Astrocyte (in vitro differentiated cells and primary cell): ENCODE measurements at regions not wholly inside any gene's neighbourhood (a gene's known extent, or its start where the extent isn't known, plus 50 kb on each side); places are given as distances from the start of the nearest gene placed in this dataset.

ENCODE experiments used
- DNase-seq: peaks from one replicate; pipeline ENCODE4 v3.0.0-alpha.2; 2010; ENCODE audit warnings: low read depth
- FAIRE-seq: peaks from 2 replicates; lab custom pipeline; 2011; peaks lifted over from hg19 to GRCh38; lab: Jason Lieb, UNC
- H2AFZ ChIP-seq: 2 replicates; pipeline ENCODE4 v1.6.0; 2012; ENCODE audit warnings: low read depth, low read length, inconsistent platforms
- H3K27ac ChIP-seq: 2 replicates; pipeline ENCODE4 v1.5.1; 2011; ENCODE audit warnings: low read depth, low read length, inconsistent platforms
- H3K27me3 ChIP-seq: 2 replicates; pipeline ENCODE4 v1.6.0; 2011; ENCODE audit warnings: low read length, inconsistent platforms; ENCODE audit not compliant: insufficient read depth
- H3K36me3 ChIP-seq: 2 replicates; pipeline ENCODE4 v1.5.1; 2011; ENCODE audit warnings: low read length, inconsistent platforms; ENCODE audit not compliant: insufficient read depth
- H3K4me1 ChIP-seq: 2 replicates; pipeline ENCODE4 v1.5.1; 2011; ENCODE audit warnings: low read length, inconsistent platforms; ENCODE audit not compliant: insufficient read depth
- H3K4me2 ChIP-seq: 2 replicates; pipeline ENCODE4 v1.6.0; 2012; ENCODE audit warnings: low read length, inconsistent platforms
- H3K4me3 ChIP-seq: 2 replicates; pipeline ENCODE4 v1.5.1; 2011; ENCODE audit warnings: low read depth, mild to moderate bottlenecking, low read length, inconsistent platforms; ENCODE audit not compliant: insufficient read depth
- H3K79me2 ChIP-seq: 2 replicates; pipeline ENCODE4 v1.6.0; 2012; ENCODE audit warnings: mild to moderate bottlenecking, low read length, inconsistent platforms; ENCODE audit not compliant: insufficient read depth
- H3K9ac ChIP-seq: 2 replicates; pipeline ENCODE4 v1.6.0; 2012; ENCODE audit warnings: mild to moderate bottlenecking, low read length, inconsistent platforms
- H3K9me3 ChIP-seq: 2 replicates; pipeline ENCODE4 v1.5.1; 2012; ENCODE audit warnings: low read depth, mild to moderate bottlenecking, low read length, inconsistent platforms; ENCODE audit not compliant: insufficient read depth
- H4K20me1 ChIP-seq: 2 replicates; pipeline ENCODE4 v1.6.0; 2012; ENCODE audit warnings: low read length, inconsistent platforms; ENCODE audit not compliant: insufficient read depth
- H3K27ac Mint-ChIP-seq: one replicate; pipeline ENCODE4 v1.8.0; 2021; ENCODE audit warnings: mild to moderate bottlenecking, mixed read lengths; ENCODE audit not compliant: unreplicated experiment
- H3K27me3 Mint-ChIP-seq: one replicate; pipeline ENCODE4 v1.8.0; 2021; ENCODE audit warnings: low read depth, mixed read lengths; ENCODE audit not compliant: unreplicated experiment
- H3K36me3 Mint-ChIP-seq: one replicate; pipeline ENCODE4 v1.8.0; 2021; ENCODE audit warnings: low read depth, mixed read lengths; ENCODE audit not compliant: unreplicated experiment
- H3K4me1 Mint-ChIP-seq: one replicate; pipeline ENCODE4 v1.8.0; 2021; ENCODE audit warnings: low read depth, mixed read lengths; ENCODE audit not compliant: unreplicated experiment
- H3K4me3 Mint-ChIP-seq: one replicate; pipeline ENCODE4 v1.8.0; 2021; ENCODE audit warnings: mild to moderate bottlenecking, moderate library complexity, mixed read lengths; ENCODE audit not compliant: unreplicated experiment
- H3K9me3 Mint-ChIP-seq: one replicate; pipeline ENCODE4 v1.8.0; 2021; ENCODE audit warnings: mild to moderate bottlenecking, mixed read lengths; ENCODE audit not compliant: unreplicated experiment
- CTCF ChIP-seq: IDR thresholded peaks from 2 replicates; pipeline ENCODE4 v1.5.1; 2011; ENCODE audit warnings: low read depth, mild to moderate bottlenecking, inconsistent platforms, low read length, moderate library complexity; ENCODE audit not compliant: insufficient read depth
- EZH2 ChIP-seq: IDR thresholded peaks from 2 replicates; pipeline ENCODE4 v1.6.1; 2012; ENCODE audit warnings: mild to moderate bottlenecking, low read length, inconsistent platforms; ENCODE audit not compliant: insufficient read depth

GRCh38 chr2:42969231-42970150 lies 177.1 kb upstream of the HAAO start:
- H3K4me3 ChIP-seq, result no peak overlapping the region
- no peak overlapping the region for H3K27ac Mint-ChIP-seq
- no peaks in the 10 kb centered on the region for H3K9me3 ChIP-seq
- TF ChIP-seq EZH2, result no peak
- no peak for TF ChIP-seq CTCF
- H3K4me1 Mint-ChIP-seq, result peaks cover 18% of the 10 kb centered on the region
- no peaks in the 10 kb centered on the region for H4K20me1 ChIP-seq
- H3K4me1 ChIP-seq, result peaks cover 46% of the 10 kb centered on the region
- H3K9ac ChIP-seq, result peak overlapping the region; percentile 19
- H3K36me3 ChIP-seq, result no peaks in the 10 kb centered on the region
- peak overlapping the region; percentile 31 for H2AFZ ChIP-seq
- H3K36me3 Mint-ChIP-seq, result no peaks in the 10 kb centered on the region
- H3K27me3 ChIP-seq, result no peaks in the 10 kb centered on the region
- H3K9me3 Mint-ChIP-seq, result peaks cover 5% of the 10 kb centered on the region
- peak overlapping the region; percentile 71 for H3K27ac ChIP-seq
- peak overlapping the region; percentile 70 for H3K4me2 ChIP-seq
- no peaks in the 10 kb centered on the region for H3K79me2 ChIP-seq
- H3K27me3 Mint-ChIP-seq, result peaks cover 4% of the 10 kb centered on the region
- FAIRE-seq (peak; percentile 68), DNase-seq (peak; percentile 91)
- no peak overlapping the region for H3K4me3 Mint-ChIP-seq

- no peaks in the 10 kb centered on the region for H3K79me2 ChIP-seq
Measured at GRCh38 chr2:42967959-42968674, 175.7 kb upstream of the HAAO start.

More at GRCh38 chr2:42967959-42968674, 175.7 kb upstream of the HAAO start:
- TF ChIP-seq CTCF (no peak), EZH2 (no peak)
- FAIRE-seq, result no peak
- peak overlapping the region; percentile 28 for H3K9ac ChIP-seq
- peaks cover 42% of the 10 kb centered on the region for H3K4me1 ChIP-seq
- H2AFZ ChIP-seq, result peak overlapping the region; percentile 53
- H4K20me1 ChIP-seq, result no peaks in the 10 kb centered on the region
- H3K9me3 Mint-ChIP-seq, result peaks cover 5% of the 10 kb centered on the region
- peak overlapping the region; percentile 47 for H3K4me2 ChIP-seq
- H3K36me3 ChIP-seq, result no peaks in the 10 kb centered on the region
- no peak overlapping the region for H3K27ac Mint-ChIP-seq
- H3K27ac ChIP-seq, result peak overlapping the region; percentile 79
- no peaks in the 10 kb centered on the region for H3K27me3 ChIP-seq
- no peak overlapping the region for H3K4me3 Mint-ChIP-seq
- H3K9me3 ChIP-seq, result no peaks in the 10 kb centered on the region
- H3K36me3 Mint-ChIP-seq, result no peaks in the 10 kb centered on the region
- peaks cover 4% of the 10 kb centered on the region for H3K27me3 Mint-ChIP-seq
- H3K4me3 ChIP-seq, result no peak overlapping the region
- H3K4me1 Mint-ChIP-seq, result peaks cover 13% of the 10 kb centered on the region
- DNase-seq, result peak; percentile 87
